Neural progenitor cell (in vitro differentiated cells): ENCODE measurements at regions not wholly inside any gene's neighbourhood (a gene's known extent, or its start where the extent isn't known, plus 50 kb on each side); places are given as distances from the start of the nearest gene placed in this dataset.
"Not testable (repeated sequence)": the region's sequence is repeated elsewhere in the genome, so short reads cannot be mapped to it uniquely, and the experiment has no call there.

Experiments used
- EZH2 ChIP-seq: fragments of 200-600 bp; sonication (generic); IDR thresholded peaks from 2 replicates; pipeline ENCODE4 v1.6.1; 2017; ENCODE audit warnings: antibody characterized with exemption, mild to moderate bottlenecking, moderate library complexity
- EZH2phosphoT487 ChIP-seq: fragments of 200-600 bp; sonication (generic); IDR thresholded peaks from 2 replicates; pipeline ENCODE4 v1.6.1; 2017; ENCODE audit warnings: antibody characterized with exemption
- TF ChIP-seq, protein P1 (sequence below): fragments of 200-600 bp; sonication (generic); IDR thresholded peaks from 2 replicates; pipeline ENCODE4 v1.5.1; 2017; ENCODE audit warnings: antibody characterized with exemption, mild to moderate bottlenecking

DNA sequence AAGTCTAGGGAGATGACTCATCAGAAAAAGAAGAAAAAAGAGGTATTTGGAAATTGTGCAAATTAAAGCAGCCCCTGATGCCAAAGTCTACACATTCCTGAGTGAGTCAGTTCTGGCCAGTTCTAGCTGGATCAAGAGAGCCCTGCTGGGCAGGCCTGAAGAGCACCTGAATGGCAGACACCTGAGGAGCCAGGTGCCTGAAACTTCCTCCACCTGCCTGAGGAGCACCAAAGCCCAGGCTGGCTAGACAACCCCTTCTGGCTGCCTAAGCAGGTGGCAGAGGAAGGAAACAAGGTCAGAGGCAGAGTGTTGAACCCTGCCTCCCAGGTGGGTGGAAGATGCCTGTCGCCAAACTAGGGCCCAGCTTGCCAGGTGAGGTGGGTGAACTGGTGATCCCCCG is 101.0 kb downstream of the LIMS4 start:
- TF ChIP-seq, protein P1, sequence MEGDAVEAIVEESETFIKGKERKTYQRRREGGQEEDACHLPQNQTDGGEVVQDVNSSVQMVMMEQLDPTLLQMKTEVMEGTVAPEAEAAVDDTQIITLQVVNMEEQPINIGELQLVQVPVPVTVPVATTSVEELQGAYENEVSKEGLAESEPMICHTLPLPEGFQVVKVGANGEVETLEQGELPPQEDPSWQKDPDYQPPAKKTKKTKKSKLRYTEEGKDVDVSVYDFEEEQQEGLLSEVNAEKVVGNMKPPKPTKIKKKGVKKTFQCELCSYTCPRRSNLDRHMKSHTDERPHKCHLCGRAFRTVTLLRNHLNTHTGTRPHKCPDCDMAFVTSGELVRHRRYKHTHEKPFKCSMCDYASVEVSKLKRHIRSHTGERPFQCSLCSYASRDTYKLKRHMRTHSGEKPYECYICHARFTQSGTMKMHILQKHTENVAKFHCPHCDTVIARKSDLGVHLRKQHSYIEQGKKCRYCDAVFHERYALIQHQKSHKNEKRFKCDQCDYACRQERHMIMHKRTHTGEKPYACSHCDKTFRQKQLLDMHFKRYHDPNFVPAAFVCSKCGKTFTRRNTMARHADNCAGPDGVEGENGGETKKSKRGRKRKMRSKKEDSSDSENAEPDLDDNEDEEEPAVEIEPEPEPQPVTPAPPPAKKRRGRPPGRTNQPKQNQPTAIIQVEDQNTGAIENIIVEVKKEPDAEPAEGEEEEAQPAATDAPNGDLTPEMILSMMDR = not testable (repeated sequence)
- not testable (repeated sequence) for TF ChIP-seq EZH2, EZH2phosphoT487
